PFSK-1 (cell line): ENCODE measurements at regions not wholly inside any gene's neighbourhood (a gene's known extent, or its start where the extent isn't known, plus 50 kb on each side); places are given as distances from the start of the nearest gene placed in this dataset.

Experiments used
- POLR2AphosphoS5 ChIP-seq: IDR thresholded peaks from 2 replicates; pipeline ENCODE4 v1.6.1; 2012; ENCODE audit warnings: low read depth, mild to moderate bottlenecking, control low read depth, low read length, moderate library complexity
- SIN3A ChIP-seq: IDR thresholded peaks from 2 replicates; pipeline ENCODE4 v1.6.1; 2012; ENCODE audit warnings: mild to moderate bottlenecking, low read length, moderate library complexity, borderline replicate concordance; ENCODE audit not compliant: insufficient read depth
- TAF1 ChIP-seq: IDR thresholded peaks from 2 replicates; pipeline ENCODE4 v1.6.1; 2012; ENCODE audit warnings: low read length, control low read depth, borderline replicate concordance; ENCODE audit not compliant: insufficient read depth
- TF ChIP-seq, protein P1 (sequence below), 2 experiments: IDR thresholded peaks; 2 replicates each; pipeline versions ENCODE4 v1.6.1 to v1.8.0; 2011 to 2012; ENCODE audit warnings: low read depth in 2 of 2, low read length in 2 of 2, control low read depth in 1 of 2, inconsistent platforms in 1 of 2, mild to moderate bottlenecking in 1 of 2, moderate library complexity in 1 of 2; ENCODE audit not compliant: insufficient read depth in 1 of 2

DNA sequence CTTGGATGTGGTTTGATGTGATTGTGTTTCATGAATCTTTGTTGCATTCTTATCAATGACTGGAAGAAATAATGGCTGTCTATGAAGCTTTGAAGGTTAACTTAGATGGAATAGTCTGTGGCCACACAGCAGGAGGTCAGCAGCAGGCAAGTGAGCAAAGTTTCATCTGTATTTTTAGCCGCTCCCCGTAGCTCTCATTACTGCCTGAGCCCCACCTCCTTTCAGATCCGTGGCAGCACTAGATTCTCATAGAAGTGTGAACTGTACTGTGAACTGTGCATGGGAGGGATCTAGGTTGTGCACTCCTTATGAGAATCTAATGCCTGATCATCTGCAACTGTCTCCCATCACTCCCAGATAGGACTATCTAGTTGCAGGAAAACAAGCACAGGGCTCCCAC, 660.2 kb downstream of the EPHA7 start:
- TF ChIP-seq SIN3A: no peak
- TF ChIP-seq POLR2AphosphoS5: no peak
- TF ChIP-seq TAF1: no peak
- TF ChIP-seq, protein P1, sequence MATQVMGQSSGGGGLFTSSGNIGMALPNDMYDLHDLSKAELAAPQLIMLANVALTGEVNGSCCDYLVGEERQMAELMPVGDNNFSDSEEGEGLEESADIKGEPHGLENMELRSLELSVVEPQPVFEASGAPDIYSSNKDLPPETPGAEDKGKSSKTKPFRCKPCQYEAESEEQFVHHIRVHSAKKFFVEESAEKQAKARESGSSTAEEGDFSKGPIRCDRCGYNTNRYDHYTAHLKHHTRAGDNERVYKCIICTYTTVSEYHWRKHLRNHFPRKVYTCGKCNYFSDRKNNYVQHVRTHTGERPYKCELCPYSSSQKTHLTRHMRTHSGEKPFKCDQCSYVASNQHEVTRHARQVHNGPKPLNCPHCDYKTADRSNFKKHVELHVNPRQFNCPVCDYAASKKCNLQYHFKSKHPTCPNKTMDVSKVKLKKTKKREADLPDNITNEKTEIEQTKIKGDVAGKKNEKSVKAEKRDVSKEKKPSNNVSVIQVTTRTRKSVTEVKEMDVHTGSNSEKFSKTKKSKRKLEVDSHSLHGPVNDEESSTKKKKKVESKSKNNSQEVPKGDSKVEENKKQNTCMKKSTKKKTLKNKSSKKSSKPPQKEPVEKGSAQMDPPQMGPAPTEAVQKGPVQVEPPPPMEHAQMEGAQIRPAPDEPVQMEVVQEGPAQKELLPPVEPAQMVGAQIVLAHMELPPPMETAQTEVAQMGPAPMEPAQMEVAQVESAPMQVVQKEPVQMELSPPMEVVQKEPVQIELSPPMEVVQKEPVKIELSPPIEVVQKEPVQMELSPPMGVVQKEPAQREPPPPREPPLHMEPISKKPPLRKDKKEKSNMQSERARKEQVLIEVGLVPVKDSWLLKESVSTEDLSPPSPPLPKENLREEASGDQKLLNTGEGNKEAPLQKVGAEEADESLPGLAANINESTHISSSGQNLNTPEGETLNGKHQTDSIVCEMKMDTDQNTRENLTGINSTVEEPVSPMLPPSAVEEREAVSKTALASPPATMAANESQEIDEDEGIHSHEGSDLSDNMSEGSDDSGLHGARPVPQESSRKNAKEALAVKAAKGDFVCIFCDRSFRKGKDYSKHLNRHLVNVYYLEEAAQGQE (IDR thresholded peaks at IDR 0.05; ENCODE audit: insufficient read depth in 1 of 2, low read depth in 2 of 2, low read length in 2 of 2): no peak
